ENCODE measurements at regions not wholly inside any gene's neighbourhood (a gene's known extent, or its start where the extent isn't known, plus 50 kb on each side); places are given as distances from the start of the nearest gene placed in this dataset.

GRCh38 chr10:62636825-62637248 lies 167.7 kb upstream of the ADO start:
- Histone ChIP-seq H2AFZ (ENCODE audit: low read length) (peak overlapping the region; percentile 18; the same call in 1 of the 2 replicates), H3K79me2 (ENCODE audit: low read length) (no peaks in the 10 kb centered on the region), H3K4me3 (ENCODE audit: low read length) (no peak overlapping the region), H3K9me2 (replicated peaks; ENCODE audit: low read length) (no peaks in the 10 kb centered on the region), H3K36me3 (ENCODE audit: low read depth, low read length) (no peaks in the 10 kb centered on the region), H3K27ac (ENCODE audit: low read length) (peak overlapping the region; percentile 66; the same call in 1 of the 2 replicates), H3K9me3 (ENCODE audit: low read length) (no peaks in the 10 kb centered on the region), H3F3A (ENCODE audit: low read length, unreplicated experiment) (no peaks in the 10 kb centered on the region), H4K20me1 (ENCODE audit: low read length) (no peaks in the 10 kb centered on the region), H3K4me1 (ENCODE audit: insufficient read depth, low read length) (peaks cover 37% of the 10 kb centered on the region), H3K4me2 (ENCODE audit: low read length) (peak overlapping the region; percentile 58; the same call in 1 of the 2 replicates), H3K27me3 (ENCODE audit: low read length) (no peaks in the 10 kb centered on the region), H3K9ac (ENCODE audit: low read length) (no peak overlapping the region; the same call in 1 of the 2 replicates)
- intact Hi-C loops (cut with micrococcal nuclease) = no loop called here
- ChIA-PET POLR2A (ENCODE audit: unreplicated experiment) (no interaction called here), CTCF (interaction anchor here (0.6 to 1.1 kb wide), 4 partner anchors 96 to 566 kb away, joined by 3 to 4 read pairs (median 4); no protein-coding TSS in a partner anchor)
- TF ChIP-seq EZH2 (IDR thresholded peaks at IDR 0.05; ENCODE audit: low read length, unreplicated experiment) (no peak), EZH2phosphoT487 (IDR thresholded peaks at IDR 0.05; ENCODE audit: borderline replicate concordance, low read length) (no peak)
- TF ChIP-seq, protein P1, sequence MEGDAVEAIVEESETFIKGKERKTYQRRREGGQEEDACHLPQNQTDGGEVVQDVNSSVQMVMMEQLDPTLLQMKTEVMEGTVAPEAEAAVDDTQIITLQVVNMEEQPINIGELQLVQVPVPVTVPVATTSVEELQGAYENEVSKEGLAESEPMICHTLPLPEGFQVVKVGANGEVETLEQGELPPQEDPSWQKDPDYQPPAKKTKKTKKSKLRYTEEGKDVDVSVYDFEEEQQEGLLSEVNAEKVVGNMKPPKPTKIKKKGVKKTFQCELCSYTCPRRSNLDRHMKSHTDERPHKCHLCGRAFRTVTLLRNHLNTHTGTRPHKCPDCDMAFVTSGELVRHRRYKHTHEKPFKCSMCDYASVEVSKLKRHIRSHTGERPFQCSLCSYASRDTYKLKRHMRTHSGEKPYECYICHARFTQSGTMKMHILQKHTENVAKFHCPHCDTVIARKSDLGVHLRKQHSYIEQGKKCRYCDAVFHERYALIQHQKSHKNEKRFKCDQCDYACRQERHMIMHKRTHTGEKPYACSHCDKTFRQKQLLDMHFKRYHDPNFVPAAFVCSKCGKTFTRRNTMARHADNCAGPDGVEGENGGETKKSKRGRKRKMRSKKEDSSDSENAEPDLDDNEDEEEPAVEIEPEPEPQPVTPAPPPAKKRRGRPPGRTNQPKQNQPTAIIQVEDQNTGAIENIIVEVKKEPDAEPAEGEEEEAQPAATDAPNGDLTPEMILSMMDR (conservative IDR thresholded peaks at IDR 0.05; ENCODE audit: low read depth, low read length) = peak; percentile 74
- no TSS peak for BruUV-seq (replicated peaks)
- ATAC-seq (no peak), DNase-seq (peak; percentile 43)

GRCh38 chr10:62637249-62638061 lies 167.1 kb upstream of the ADO start:
- peak; percentile 83 for ATAC-seq
- ChIA-PET CTCF (interaction anchor here (0.5 to 1.1 kb wide), 6 partner anchors 95 to 520 kb away, joined by 3 to 7 read pairs (median 4); no protein-coding TSS in a partner anchor), POLR2A (ENCODE audit: unreplicated experiment) (no interaction called here)
- Histone ChIP-seq H3K79me2 (ENCODE audit: low read length) (no peaks in the 10 kb centered on the region), H3F3A (ENCODE audit: low read length, unreplicated experiment) (no peaks in the 10 kb centered on the region), H3K27me3 (ENCODE audit: low read length) (no peaks in the 10 kb centered on the region), H3K4me3 (ENCODE audit: low read length) (peak overlapping the region; percentile 0; the same call in 1 of the 2 replicates), H3K27ac (ENCODE audit: low read length) (peak overlapping the region; percentile 66), H2AFZ (ENCODE audit: low read length) (peak overlapping the region; percentile 18), H4K20me1 (ENCODE audit: low read length) (no peaks in the 10 kb centered on the region), H3K4me2 (ENCODE audit: low read length) (peak overlapping the region; percentile 58), H3K9me3 (ENCODE audit: low read length) (no peaks in the 10 kb centered on the region), H3K9ac (ENCODE audit: low read length) (peak overlapping the region; percentile 7), H3K36me3 (ENCODE audit: low read depth, low read length) (no peaks in the 10 kb centered on the region), H3K4me1 (ENCODE audit: insufficient read depth, low read length) (peaks cover 31% of the 10 kb centered on the region), H3K9me2 (replicated peaks; ENCODE audit: low read length) (no peaks in the 10 kb centered on the region)
- intact Hi-C loops (cut with micrococcal nuclease) = no loop called here
- peak; percentile 94 for DNase-seq
- no TSS peak for BruUV-seq (replicated peaks)
- TF ChIP-seq EZH2 (IDR thresholded peaks at IDR 0.05; ENCODE audit: low read length, unreplicated experiment) = no peak
- TF ChIP-seq, protein P1 (conservative IDR thresholded peaks at IDR 0.05; ENCODE audit: low read depth, low read length) = no peak
- no peak for TF ChIP-seq EZH2phosphoT487 (IDR thresholded peaks at IDR 0.05; ENCODE audit: borderline replicate concordance, low read length)
